Gastroesophageal sphincter (tissue), 3 donors: ENCODE measurements at regions not wholly inside any gene's neighbourhood (a gene's known extent, or its start where the extent isn't known, plus 50 kb on each side); places are given as distances from the start of the nearest gene placed in this dataset.

Experiments
- POLR2AphosphoS5 ChIP-seq: sonication (generic); formaldehyde crosslinking; IDR thresholded peaks from one replicate; pipeline ENCODE4 v1.6.1; 2017; ENCODE audit warnings: antibody characterized with exemption
- TF ChIP-seq, protein P1 (sequence below), 4 experiments: fragments of 200-600 bp in 2 of 4; fragments of 450-650 bp in 2 of 4; sonication (generic) in 1 of 4; IDR thresholded peaks; one replicate each; pipeline ENCODE4 v1.5.1; 2017 to 2019; ENCODE audit warnings: antibody characterized with exemption in 4 of 4, mild to moderate bottlenecking in 2 of 4, moderate library complexity in 2 of 4

DNA sequence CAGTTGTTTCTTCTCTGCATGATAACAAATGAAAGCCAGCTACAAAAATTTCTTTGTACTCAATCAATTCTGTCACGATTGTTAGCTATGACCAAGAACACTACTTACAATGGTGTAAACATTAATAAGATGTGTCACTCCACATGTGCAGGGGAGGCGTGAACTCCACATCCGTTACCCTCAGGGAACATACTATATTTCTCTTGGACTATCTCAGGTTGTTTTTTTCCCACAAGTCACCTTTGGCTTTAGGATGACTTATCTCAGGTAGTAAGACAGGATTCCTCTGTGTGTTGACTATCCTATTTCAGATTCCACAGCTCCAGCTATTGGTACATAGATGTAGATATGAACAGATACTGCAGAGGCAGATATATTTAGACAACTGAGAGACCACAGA, 423.3 kb upstream of the GRM7 start:
- TF ChIP-seq, protein P1, sequence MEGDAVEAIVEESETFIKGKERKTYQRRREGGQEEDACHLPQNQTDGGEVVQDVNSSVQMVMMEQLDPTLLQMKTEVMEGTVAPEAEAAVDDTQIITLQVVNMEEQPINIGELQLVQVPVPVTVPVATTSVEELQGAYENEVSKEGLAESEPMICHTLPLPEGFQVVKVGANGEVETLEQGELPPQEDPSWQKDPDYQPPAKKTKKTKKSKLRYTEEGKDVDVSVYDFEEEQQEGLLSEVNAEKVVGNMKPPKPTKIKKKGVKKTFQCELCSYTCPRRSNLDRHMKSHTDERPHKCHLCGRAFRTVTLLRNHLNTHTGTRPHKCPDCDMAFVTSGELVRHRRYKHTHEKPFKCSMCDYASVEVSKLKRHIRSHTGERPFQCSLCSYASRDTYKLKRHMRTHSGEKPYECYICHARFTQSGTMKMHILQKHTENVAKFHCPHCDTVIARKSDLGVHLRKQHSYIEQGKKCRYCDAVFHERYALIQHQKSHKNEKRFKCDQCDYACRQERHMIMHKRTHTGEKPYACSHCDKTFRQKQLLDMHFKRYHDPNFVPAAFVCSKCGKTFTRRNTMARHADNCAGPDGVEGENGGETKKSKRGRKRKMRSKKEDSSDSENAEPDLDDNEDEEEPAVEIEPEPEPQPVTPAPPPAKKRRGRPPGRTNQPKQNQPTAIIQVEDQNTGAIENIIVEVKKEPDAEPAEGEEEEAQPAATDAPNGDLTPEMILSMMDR (IDR thresholded peaks at IDR 0.05): no peak
- TF ChIP-seq POLR2AphosphoS5: no peak
